ENCODE measurements at regions not wholly inside any gene's neighbourhood (a gene's known extent, or its start where the extent isn't known, plus 50 kb on each side); places are given as distances from the start of the nearest gene placed in this dataset.

GRCh38 chr4:118587116-118587831 is 97.9 kb upstream of the METTL14 start:
- no peaks in the 10 kb centered on the region for H3K9me1 ChIP-seq (ENCODE audit: insufficient read depth, low read length)
- H2BK15ac ChIP-seq (ENCODE audit: low read depth, low read length) = no peak overlapping the region
- H2BK20ac ChIP-seq (ENCODE audit: low read depth, low read length) = no peak overlapping the region
- no peak overlapping the region for H4K5ac ChIP-seq (ENCODE audit: low read depth, low read length)
- BruUV-seq (replicated peaks) = no TSS peak
- ChIA-PET CTCF (no interaction called here), POLR2A (ENCODE audit: unreplicated experiment) (no interaction called here)
- H3K14ac ChIP-seq (replicated peaks; ENCODE audit: low read depth, low read length) = no peak overlapping the region
- H3K4me3 ChIP-seq (ENCODE audit: insufficient read depth, low read depth, low read length) = no peak overlapping the region
- H2BK120ac ChIP-seq (ENCODE audit: low read depth, low read length) = no peak overlapping the region
- no peak overlapping the region for H2AFZ ChIP-seq (replicated peaks; ENCODE audit: low read length, poor library complexity)
- H3K9me3 ChIP-seq (ENCODE audit: control insufficient read depth, insufficient read depth, low read length) = no peaks in the 10 kb centered on the region
- no peaks in the 10 kb centered on the region for H3K79me1 ChIP-seq (ENCODE audit: low read depth in 1 of 2, low read length in 2 of 2)
- H3K18ac ChIP-seq (ENCODE audit: low read depth, low read length) = no peak overlapping the region
- H3K4me2 ChIP-seq (ENCODE audit: low read depth, low read length) = no peak overlapping the region
- H3K56ac ChIP-seq (ENCODE audit: extremely low read depth, insufficient read depth, low read length) = no peak overlapping the region
- no peak overlapping the region for H3K27ac ChIP-seq (ENCODE audit: insufficient read depth, low read length)
- TF ChIP-seq, protein P1, sequence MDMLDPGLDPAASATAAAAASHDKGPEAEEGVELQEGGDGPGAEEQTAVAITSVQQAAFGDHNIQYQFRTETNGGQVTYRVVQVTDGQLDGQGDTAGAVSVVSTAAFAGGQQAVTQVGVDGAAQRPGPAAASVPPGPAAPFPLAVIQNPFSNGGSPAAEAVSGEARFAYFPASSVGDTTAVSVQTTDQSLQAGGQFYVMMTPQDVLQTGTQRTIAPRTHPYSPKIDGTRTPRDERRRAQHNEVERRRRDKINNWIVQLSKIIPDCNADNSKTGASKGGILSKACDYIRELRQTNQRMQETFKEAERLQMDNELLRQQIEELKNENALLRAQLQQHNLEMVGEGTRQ (IDR thresholded peaks at IDR 0.05; ENCODE audit: low read depth, low read length) = no peak
- TF ChIP-seq RFX5 (IDR thresholded peaks at IDR 0.05; ENCODE audit: low read depth, low read length) (no peak), RAD21 (IDR thresholded peaks at IDR 0.05; ENCODE audit: low read length) (no peak), POLR2A (IDR thresholded peaks at IDR 0.05; ENCODE audit: low read depth, low read length) (no peak), CHD1 (IDR thresholded peaks at IDR 0.05; ENCODE audit: low read depth, low read length) (no peak), MAZ (IDR thresholded peaks at IDR 0.05; ENCODE audit: borderline replicate concordance, low read depth, low read length) (no peak)
- H3K4me1 ChIP-seq (ENCODE audit: control insufficient read depth, insufficient read depth, low read length) = peaks cover 4% of the 10 kb centered on the region; the same call in 1 of the 2 replicates
- no peak overlapping the region for H3K4ac ChIP-seq (ENCODE audit: low read depth, low read length)
- no peak overlapping the region for H3K23ac ChIP-seq (ENCODE audit: low read depth, low read length)
- H2BK5ac ChIP-seq (ENCODE audit: low read depth, low read length, poor library complexity, severe bottlenecking) = no peak overlapping the region
- in situ Hi-C loops (cut with MboI; ENCODE audit: low sequenced_read_pairs) (no loop called here), intact Hi-C loops (cut with micrococcal nuclease) (no loop called here), dilution Hi-C loops (cut with HindIII; ENCODE audit: low sequenced_read_pairs, unreplicated experiment) (no loop called here)
- no CpG with 5 or more reads among the region's 9 CpGs for WGBS, 2 experiments (ENCODE audit: extremely low coverage in 2 of 2, insufficient read length in 1 of 2)
- peaks cover 31% of the 10 kb centered on the region for H3K27me3 ChIP-seq (ENCODE audit: control insufficient read depth, insufficient read depth, low read length)
- no peak overlapping the region for H4K8ac ChIP-seq (ENCODE audit: low read depth in 2 of 2, low read length in 2 of 2)
- ATAC-seq (ENCODE audit: low read depth) (no peak), DNase-seq (no peak)
- no peak overlapping the region for H3K9ac ChIP-seq (ENCODE audit: low read depth, low read length)
- no peaks in the 10 kb centered on the region for H3K36me3 ChIP-seq (ENCODE audit: control insufficient read depth, insufficient read depth, low read length)
- no peak overlapping the region for H2AK9ac ChIP-seq (replicated peaks; ENCODE audit: low read depth, low read length, poor library complexity)
- H2AK5ac ChIP-seq (ENCODE audit: low read depth, low read length) = no peak overlapping the region
- no peaks in the 10 kb centered on the region for H4K20me1 ChIP-seq (ENCODE audit: insufficient read depth, low read length)
- H4K91ac ChIP-seq (ENCODE audit: insufficient read depth, low read depth, low read length) = no peak overlapping the region

Data from IMR-90 (cell line).